ENCODE measurements at regions not wholly inside any gene's neighbourhood (a gene's known extent, or its start where the extent isn't known, plus 50 kb on each side); places are given as distances from the start of the nearest gene placed in this dataset.

DNA sequence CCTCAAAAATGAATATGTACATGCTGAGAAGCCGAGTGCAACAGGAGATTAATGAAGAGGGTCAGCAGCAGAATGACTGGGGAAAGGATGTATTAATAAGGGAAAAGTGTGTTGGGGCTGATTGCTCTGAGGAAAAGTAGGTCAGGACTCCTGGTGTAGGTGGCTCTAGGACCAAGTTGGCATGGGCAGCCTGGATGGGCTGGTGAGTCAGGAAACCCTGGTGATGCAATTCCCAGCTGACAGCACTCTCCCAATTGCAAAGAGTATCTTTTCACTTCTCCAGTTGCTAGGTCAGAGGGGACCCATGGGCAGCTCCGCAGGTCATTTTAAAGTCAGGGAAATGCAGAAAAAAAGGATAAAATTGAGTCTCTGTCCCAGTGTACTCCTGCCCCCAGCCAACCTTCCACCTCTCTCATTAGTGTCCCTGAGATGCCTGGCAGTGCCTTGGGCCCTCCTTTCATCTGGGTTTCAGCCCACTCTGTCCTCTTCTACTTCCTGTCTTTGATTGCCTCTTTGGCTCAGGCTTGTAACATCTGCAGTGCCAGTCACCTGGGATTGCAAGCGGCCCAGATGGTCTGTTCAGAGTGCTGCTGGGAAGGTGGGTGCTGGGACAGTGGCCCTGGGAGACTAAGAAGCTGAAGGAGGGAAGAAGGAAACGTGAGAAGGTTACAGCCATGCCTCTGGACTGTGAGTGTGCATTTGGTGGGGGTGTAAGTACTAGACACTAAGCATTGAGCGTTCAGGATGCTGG, 2177.2 kb downstream of the TP53TG3F start:
- no peak overlapping the region for H3K4me3 ChIP-seq (replicated peaks; ENCODE audit: insufficient read depth, low read length)
- H3K27ac ChIP-seq (replicated peaks) = no peak overlapping the region
- no peaks in the 10 kb centered on the region for H3K27me3 ChIP-seq (ENCODE audit: insufficient read depth, poor library complexity, severe bottlenecking)
- DNase-seq (ENCODE audit: low read depth in 1 of 2, low spot score in 1 of 2) = no peak
- TF ChIP-seq POLR2AphosphoS5 (IDR thresholded peaks at IDR 0.05; ENCODE audit: low read depth) = no peak
- no peak for TF ChIP-seq GABPA (IDR thresholded peaks at IDR 0.05; ENCODE audit: low read depth)
- TF ChIP-seq, protein P1, sequence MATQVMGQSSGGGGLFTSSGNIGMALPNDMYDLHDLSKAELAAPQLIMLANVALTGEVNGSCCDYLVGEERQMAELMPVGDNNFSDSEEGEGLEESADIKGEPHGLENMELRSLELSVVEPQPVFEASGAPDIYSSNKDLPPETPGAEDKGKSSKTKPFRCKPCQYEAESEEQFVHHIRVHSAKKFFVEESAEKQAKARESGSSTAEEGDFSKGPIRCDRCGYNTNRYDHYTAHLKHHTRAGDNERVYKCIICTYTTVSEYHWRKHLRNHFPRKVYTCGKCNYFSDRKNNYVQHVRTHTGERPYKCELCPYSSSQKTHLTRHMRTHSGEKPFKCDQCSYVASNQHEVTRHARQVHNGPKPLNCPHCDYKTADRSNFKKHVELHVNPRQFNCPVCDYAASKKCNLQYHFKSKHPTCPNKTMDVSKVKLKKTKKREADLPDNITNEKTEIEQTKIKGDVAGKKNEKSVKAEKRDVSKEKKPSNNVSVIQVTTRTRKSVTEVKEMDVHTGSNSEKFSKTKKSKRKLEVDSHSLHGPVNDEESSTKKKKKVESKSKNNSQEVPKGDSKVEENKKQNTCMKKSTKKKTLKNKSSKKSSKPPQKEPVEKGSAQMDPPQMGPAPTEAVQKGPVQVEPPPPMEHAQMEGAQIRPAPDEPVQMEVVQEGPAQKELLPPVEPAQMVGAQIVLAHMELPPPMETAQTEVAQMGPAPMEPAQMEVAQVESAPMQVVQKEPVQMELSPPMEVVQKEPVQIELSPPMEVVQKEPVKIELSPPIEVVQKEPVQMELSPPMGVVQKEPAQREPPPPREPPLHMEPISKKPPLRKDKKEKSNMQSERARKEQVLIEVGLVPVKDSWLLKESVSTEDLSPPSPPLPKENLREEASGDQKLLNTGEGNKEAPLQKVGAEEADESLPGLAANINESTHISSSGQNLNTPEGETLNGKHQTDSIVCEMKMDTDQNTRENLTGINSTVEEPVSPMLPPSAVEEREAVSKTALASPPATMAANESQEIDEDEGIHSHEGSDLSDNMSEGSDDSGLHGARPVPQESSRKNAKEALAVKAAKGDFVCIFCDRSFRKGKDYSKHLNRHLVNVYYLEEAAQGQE (IDR thresholded peaks at IDR 0.05; ENCODE audit: insufficient replicate concordance, low read depth) = no peak
- TF ChIP-seq, protein P2, sequence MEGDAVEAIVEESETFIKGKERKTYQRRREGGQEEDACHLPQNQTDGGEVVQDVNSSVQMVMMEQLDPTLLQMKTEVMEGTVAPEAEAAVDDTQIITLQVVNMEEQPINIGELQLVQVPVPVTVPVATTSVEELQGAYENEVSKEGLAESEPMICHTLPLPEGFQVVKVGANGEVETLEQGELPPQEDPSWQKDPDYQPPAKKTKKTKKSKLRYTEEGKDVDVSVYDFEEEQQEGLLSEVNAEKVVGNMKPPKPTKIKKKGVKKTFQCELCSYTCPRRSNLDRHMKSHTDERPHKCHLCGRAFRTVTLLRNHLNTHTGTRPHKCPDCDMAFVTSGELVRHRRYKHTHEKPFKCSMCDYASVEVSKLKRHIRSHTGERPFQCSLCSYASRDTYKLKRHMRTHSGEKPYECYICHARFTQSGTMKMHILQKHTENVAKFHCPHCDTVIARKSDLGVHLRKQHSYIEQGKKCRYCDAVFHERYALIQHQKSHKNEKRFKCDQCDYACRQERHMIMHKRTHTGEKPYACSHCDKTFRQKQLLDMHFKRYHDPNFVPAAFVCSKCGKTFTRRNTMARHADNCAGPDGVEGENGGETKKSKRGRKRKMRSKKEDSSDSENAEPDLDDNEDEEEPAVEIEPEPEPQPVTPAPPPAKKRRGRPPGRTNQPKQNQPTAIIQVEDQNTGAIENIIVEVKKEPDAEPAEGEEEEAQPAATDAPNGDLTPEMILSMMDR (IDR thresholded peaks at IDR 0.05; ENCODE audit: insufficient read depth, low read length) = no peak
- TF ChIP-seq SPI1 (IDR thresholded peaks at IDR 0.05; ENCODE audit: borderline replicate concordance, low read depth) = no peak

DNA sequence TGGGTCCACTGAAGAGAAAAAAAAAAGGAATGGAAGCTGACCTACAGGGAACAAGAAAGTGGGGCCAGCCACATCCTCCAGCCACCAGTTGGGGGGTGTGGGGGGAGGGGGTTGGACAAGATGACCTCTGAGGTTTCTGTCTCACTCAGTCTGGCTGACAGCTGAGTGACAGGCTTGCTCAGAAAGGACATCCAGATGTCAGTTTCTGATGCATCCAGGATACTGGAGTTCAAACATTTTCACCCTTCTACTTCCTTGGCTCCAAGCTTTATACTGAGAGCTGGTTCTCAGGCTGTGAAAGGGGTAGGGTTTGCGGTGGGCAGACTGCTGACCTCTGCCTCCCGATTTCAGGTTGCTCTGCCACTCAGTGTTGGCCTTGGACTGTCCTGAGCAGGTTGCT, 2178.3 kb downstream of the TP53TG3F start:
- no peak for DNase-seq (ENCODE audit: low read depth in 1 of 2, low spot score in 1 of 2)
- Histone ChIP-seq H3K27ac (replicated peaks) (no peak overlapping the region), H3K27me3 (ENCODE audit: insufficient read depth, poor library complexity, severe bottlenecking) (no peaks in the 10 kb centered on the region), H3K4me3 (replicated peaks; ENCODE audit: insufficient read depth, low read length) (no peak overlapping the region)
- TF ChIP-seq SPI1 (IDR thresholded peaks at IDR 0.05; ENCODE audit: borderline replicate concordance, low read depth) (no peak), POLR2AphosphoS5 (IDR thresholded peaks at IDR 0.05; ENCODE audit: low read depth) (no peak), GABPA (IDR thresholded peaks at IDR 0.05; ENCODE audit: low read depth) (no peak)
- TF ChIP-seq, protein P2 (IDR thresholded peaks at IDR 0.05; ENCODE audit: insufficient read depth, low read length) = no peak
- TF ChIP-seq, protein P1 (IDR thresholded peaks at IDR 0.05; ENCODE audit: insufficient replicate concordance, low read depth) = no peak

DNA sequence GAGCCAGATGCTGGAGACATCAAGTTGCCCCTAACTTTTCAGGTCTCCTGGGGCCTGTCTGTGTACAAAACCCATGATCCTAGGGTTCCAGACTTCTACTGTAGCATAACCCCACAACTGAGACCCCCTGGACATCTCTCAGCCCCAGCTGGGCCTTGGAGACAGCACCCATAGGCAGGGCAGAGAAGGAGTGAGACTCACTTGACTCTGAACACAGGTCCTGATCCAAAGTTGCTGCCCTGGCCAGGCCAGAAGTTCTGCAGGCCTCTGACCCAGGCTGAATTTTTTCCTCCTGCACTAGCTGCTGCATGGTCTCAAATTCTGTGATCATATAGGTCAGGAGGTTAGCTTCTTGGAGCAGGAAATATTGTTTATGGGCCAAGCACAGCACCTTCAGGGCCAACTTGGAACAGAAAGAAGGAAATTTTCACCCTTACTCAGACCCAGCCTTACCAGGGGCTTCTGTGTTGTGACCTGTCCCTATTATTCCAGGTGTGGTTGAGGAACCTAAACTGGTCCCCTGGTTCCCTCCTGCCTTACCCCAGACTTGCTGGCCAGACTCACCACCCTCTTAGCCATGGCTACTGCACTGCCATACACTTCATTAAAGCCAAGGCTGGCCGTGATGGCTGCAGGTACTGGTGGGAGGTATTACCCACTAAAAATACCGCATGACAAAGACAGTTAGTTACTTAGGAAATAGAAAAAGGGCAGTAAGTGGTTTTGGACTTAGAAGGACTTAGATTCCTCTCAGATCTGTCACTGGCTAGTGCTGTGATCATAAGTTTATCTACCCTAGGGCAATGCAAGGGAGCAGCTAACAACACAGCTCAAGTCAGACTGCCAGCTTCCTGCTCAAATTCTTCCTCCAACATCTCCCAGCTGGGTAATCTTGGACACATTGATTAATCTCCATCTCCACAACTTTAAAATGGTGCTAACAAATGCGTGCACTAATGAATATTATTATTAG, 2180.1 kb downstream of the TP53TG3F start:
- Histone ChIP-seq H3K27ac (replicated peaks) (no peak overlapping the region), H3K27me3 (ENCODE audit: insufficient read depth, poor library complexity, severe bottlenecking) (no peaks in the 10 kb centered on the region), H3K4me3 (replicated peaks; ENCODE audit: insufficient read depth, low read length) (no peak overlapping the region)
- TF ChIP-seq POLR2AphosphoS5 (IDR thresholded peaks at IDR 0.05; ENCODE audit: low read depth) (no peak), SPI1 (IDR thresholded peaks at IDR 0.05; ENCODE audit: borderline replicate concordance, low read depth) (no peak), GABPA (IDR thresholded peaks at IDR 0.05; ENCODE audit: low read depth) (no peak)
- TF ChIP-seq, protein P1 (IDR thresholded peaks at IDR 0.05; ENCODE audit: insufficient replicate concordance, low read depth) = no peak
- TF ChIP-seq, protein P2 (IDR thresholded peaks at IDR 0.05; ENCODE audit: insufficient read depth, low read length) = no peak
- DNase-seq (ENCODE audit: low read depth in 1 of 2, low spot score in 1 of 2) = no peak
